NT2/D1 (cell line): ENCODE measurements at regions not wholly inside any gene's neighbourhood (a gene's known extent, or its start where the extent isn't known, plus 50 kb on each side); places are given as distances from the start of the nearest gene placed in this dataset.

Source experiments
- DNase-seq: peaks from one replicate; pipeline ENCODE4 v3.0.0-alpha.2; 2011; ENCODE audit warnings: low read depth, low spot score
- H3K27me3 ChIP-seq: 2 replicates; pipeline ENCODE4 v1.6.0; 2011; ENCODE audit warnings: mild to moderate bottlenecking; ENCODE audit not compliant: insufficient read length, insufficient read depth
- H3K36me3 ChIP-seq: 2 replicates; pipeline ENCODE4 v1.6.1; 2011; ENCODE audit warnings: mild to moderate bottlenecking, low read length, mixed read lengths; ENCODE audit not compliant: insufficient read depth, insufficient read length
- H3K4me1 ChIP-seq: 2 replicates; pipeline ENCODE4 v1.5.1; 2011; ENCODE audit not compliant: insufficient read depth, insufficient read length
- H3K4me3 ChIP-seq: 2 replicates; pipeline ENCODE4 v1.5.1; 2011; ENCODE audit warnings: low read depth; ENCODE audit not compliant: insufficient read length
- H3K9ac ChIP-seq: 2 replicates; pipeline ENCODE4 v1.6.0; 2011; ENCODE audit warnings: low read depth; ENCODE audit not compliant: insufficient read length
- H3K9me3 ChIP-seq: 2 replicates; pipeline ENCODE4 v1.5.1; 2011; ENCODE audit warnings: mild to moderate bottlenecking, low read length; ENCODE audit not compliant: insufficient read depth
- SUZ12 ChIP-seq: IDR thresholded peaks from 2 replicates; pipeline ENCODE4 v1.6.1; 2011; ENCODE audit not compliant: insufficient read length, insufficient read depth; ENCODE audit errors: extremely low read depth
- YY1 ChIP-seq: IDR thresholded peaks from 2 replicates; pipeline ENCODE4 v1.6.1; 2011; ENCODE audit not compliant: insufficient read length, insufficient read depth
- ZNF274 ChIP-seq: IDR thresholded peaks from 2 replicates; pipeline ENCODE4 v1.6.1; 2011; ENCODE audit warnings: mild to moderate bottlenecking, low read depth, low read length

DNA sequence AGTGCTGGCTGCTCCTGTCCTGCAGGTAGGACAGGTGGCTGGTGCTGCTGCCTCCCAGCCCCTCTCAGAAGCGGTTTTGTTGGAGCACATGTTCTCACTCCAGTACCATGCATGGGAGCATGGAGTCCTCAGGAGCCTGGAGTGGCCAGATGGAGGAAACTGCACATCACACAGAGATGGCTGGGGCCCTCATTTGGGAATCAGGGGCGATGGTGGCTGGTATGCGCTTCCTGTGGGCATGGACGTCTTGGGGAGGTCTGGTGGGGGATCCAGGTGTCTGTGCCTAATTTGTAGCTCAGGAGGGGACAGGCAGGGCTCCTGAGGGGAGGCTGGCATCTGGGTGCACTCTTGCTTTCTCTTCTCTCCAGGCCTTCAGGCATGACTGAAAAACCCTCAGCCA is 168.2 kb downstream of the KLF13 start:
- no peaks in the 10 kb centered on the region for H3K27me3 ChIP-seq
- TF ChIP-seq SUZ12 (no peak), ZNF274 (no peak), YY1 (no peak)
- no peaks in the 10 kb centered on the region for H3K36me3 ChIP-seq
- peaks cover 18% of the 10 kb centered on the region for H3K9me3 ChIP-seq
- H3K9ac ChIP-seq = no peak overlapping the region
- DNase-seq = no peak
- no peaks in the 10 kb centered on the region for H3K4me1 ChIP-seq
- H3K4me3 ChIP-seq = no peak overlapping the region

DNA sequence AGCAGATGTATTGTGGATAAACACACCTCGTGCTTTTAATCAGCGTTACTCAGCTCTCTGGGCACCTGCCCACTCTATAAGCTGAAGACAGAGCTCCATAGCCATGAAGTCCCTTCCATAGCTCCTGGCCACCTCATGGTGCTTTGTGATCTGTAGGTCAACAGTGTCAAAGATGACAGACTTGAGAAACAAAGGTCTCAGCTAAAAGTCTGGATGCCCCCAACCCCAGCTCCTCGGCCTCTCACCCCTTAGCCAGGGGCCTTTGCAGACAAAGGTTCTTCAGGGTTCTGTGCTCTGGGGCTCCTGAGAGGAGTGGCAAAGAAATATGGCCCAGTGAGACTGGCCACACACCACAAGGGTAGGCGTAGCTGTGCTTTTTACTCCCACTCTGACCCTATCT is 168.6 kb downstream of the KLF13 start:
- Histone ChIP-seq H3K4me3 (no peak overlapping the region), H3K9ac (no peak overlapping the region), H3K27me3 (no peaks in the 10 kb centered on the region), H3K36me3 (no peaks in the 10 kb centered on the region), H3K9me3 (peaks cover 18% of the 10 kb centered on the region), H3K4me1 (peaks cover under 1% of the 10 kb centered on the region)
- DNase-seq = no peak
- TF ChIP-seq SUZ12 = no peak
- TF ChIP-seq YY1 = no peak
- TF ChIP-seq ZNF274 = no peak

DNA sequence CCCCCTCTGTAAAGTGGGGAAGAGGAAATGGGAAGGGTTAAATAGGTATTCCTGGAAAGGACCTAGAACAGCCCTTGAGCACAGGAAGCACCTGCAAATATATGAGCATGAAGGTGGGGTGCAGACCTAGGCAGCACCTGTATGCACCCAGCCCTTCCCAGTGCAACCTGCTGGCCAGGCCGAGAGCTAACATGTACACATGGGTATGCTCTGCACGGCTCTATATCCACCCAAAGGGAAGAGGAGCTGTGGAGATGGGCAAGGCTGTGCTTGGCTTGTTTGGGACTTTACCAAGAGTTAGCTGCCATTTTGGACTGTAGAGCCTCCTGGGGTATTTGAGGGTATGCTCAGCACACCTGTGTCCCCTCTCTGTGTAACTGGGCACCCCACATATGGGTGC is 171.2 kb downstream of the KLF13 start:
- Histone ChIP-seq H3K4me3 (no peak overlapping the region), H3K36me3 (no peaks in the 10 kb centered on the region), H3K9ac (no peak overlapping the region), H3K27me3 (no peaks in the 10 kb centered on the region), H3K4me1 (peaks cover 6% of the 10 kb centered on the region), H3K9me3 (no peaks in the 10 kb centered on the region)
- TF ChIP-seq YY1 (no peak), ZNF274 (no peak), SUZ12 (no peak)
- no peak for DNase-seq

DNA sequence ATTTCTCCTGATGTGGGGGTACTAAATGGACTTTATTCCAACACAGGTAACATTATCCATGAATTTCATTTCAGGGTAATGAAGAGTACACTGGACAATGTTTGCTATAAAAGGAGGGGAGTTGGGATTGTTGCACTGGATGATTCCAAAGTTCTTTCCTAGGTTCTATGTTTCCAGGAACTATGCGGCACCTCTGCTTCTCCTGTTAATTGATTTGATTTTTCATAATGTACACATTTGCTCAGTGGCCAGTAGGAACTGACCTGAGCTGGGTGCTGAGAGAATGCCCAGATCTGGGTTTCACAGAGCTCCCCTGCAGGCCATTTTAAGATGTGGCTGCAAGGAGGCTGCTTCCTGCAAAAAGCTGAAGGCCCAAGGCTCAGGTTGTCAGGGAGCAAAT is 171.7 kb downstream of the KLF13 start:
- Histone ChIP-seq H3K9ac (no peak overlapping the region), H3K36me3 (no peaks in the 10 kb centered on the region), H3K4me3 (no peak overlapping the region), H3K27me3 (no peaks in the 10 kb centered on the region), H3K4me1 (peaks cover 6% of the 10 kb centered on the region), H3K9me3 (no peaks in the 10 kb centered on the region)
- DNase-seq = no peak
- TF ChIP-seq ZNF274 (no peak), YY1 (no peak), SUZ12 (no peak)

DNA sequence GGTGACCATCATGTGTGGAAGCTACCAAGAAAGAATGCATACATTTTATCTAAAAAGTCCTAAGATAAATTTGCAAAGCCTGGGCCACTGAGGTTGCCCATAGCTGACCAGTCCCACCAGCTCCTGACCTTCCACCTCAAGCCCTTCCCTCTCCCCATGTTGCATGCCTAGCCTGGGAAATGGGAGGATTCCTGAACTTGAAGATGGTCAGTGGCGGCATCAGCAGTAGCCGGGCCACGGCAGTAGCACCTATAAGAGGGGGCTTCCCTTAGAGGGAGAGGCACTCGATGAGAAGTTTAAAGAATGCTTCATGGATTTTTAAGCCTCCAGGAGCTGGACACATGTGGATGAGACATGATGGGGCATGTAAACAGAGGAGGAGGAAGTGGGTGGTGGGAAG is 172.1 kb downstream of the KLF13 start:
- Histone ChIP-seq H3K36me3 (no peaks in the 10 kb centered on the region), H3K27me3 (no peaks in the 10 kb centered on the region), H3K9me3 (no peaks in the 10 kb centered on the region), H3K4me3 (no peak overlapping the region), H3K4me1 (peaks cover 6% of the 10 kb centered on the region), H3K9ac (no peak overlapping the region)
- no peak for DNase-seq
- TF ChIP-seq ZNF274 (no peak), SUZ12 (no peak), YY1 (no peak)

DNA sequence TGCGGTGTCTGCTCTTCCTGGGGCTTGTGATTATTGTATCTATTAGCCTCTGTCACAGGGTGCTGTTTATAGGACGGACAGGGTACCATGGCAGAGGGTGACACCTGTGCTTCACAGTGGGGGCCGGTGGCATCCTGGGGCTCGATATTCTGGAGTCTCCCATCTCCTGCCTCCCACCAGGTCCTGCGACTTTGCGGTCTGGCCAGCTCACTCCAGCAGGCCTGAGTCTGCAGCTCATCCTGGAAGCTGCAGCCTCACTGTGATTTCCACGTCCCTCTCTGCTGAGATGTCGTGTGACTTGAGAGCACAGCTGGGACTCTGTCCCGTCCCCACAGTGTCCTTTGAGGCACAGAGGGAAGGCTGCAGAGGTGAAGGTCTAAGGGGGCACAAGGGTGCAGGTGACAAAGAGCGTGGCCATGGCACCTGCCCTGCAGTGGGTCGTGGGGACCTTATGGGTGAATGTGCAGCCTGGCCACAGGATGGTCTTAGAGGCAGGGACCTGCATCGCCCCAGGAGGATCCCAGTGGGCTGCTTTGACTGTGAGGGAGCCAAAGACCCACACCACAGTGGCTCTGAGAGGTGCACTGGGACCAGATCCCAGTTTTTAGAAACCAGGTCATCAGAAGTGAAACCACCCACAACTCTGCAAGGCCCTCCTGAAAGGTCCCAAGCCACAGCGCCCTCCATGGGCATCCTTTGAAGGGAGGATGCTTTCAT is 172.8 kb downstream of the KLF13 start:
- TF ChIP-seq YY1 (no peak), ZNF274 (no peak), SUZ12 (no peak)
- Histone ChIP-seq H3K4me3 (no peak overlapping the region), H3K9ac (no peak overlapping the region), H3K9me3 (no peaks in the 10 kb centered on the region), H3K36me3 (no peaks in the 10 kb centered on the region), H3K27me3 (no peaks in the 10 kb centered on the region), H3K4me1 (peaks cover 6% of the 10 kb centered on the region)
- DNase-seq = no peak

DNA sequence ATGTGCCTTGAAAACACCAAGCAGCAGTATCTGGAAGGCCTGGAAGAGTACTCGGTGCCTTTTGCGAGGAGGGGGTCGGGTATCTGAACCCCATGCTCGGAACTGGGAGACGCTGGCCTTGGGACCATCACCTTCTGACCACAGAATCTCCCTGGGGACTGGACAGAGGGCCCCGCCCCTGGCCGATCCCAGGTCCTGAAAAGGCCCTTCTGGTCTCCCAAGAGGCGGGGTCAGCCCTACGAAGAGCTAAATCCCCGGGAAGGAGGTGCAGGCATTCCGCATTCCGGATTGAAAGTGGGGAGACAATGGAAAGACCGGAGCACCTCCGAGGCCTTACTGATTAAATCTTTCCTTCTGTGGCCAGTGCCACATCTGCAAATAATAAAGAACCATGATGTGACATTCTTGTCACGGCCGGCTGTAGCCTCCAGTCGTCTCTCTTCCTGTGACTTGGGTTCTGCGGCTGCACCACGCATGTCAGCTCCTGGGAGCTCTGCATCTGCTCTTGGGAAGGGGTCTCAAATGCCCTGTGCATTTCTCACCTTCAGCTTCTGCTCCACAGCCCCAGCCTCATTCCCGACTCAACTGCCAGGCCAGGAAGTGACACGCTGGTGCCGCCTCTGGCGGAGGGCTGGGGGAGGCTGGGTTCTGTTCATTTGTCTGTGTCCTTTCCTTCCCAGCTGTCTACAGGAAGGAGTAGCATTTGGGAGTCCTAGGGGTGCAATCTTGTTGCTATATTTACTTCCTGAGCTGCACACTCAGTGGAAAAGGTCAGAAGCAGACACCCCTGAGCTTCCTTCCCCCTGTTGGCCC is 173.5 kb downstream of the KLF13 start:
- Histone ChIP-seq H3K4me1 (peaks cover 6% of the 10 kb centered on the region), H3K4me3 (no peak overlapping the region), H3K9me3 (no peaks in the 10 kb centered on the region), H3K27me3 (no peaks in the 10 kb centered on the region), H3K36me3 (no peaks in the 10 kb centered on the region), H3K9ac (no peak overlapping the region)
- no peak for TF ChIP-seq ZNF274
- TF ChIP-seq YY1 = no peak
- no peak for TF ChIP-seq SUZ12
- DNase-seq = no peak
